GM12873 (cell line): ENCODE measurements at regions not wholly inside any gene's neighbourhood (a gene's known extent, or its start where the extent isn't known, plus 50 kb on each side); places are given as distances from the start of the nearest gene placed in this dataset.

ENCODE experiments used
- CTCF ChIP-seq: IDR thresholded peaks from 2 replicates; pipeline ENCODE4 v1.5.1; 2012; ENCODE audit warnings: low read depth, mild to moderate bottlenecking, moderate library complexity, low read length, control low read depth; ENCODE audit not compliant: insufficient read depth; ENCODE audit errors: missing control alignments

GRCh38 chr17:71115669-71115972, 946.3 kb downstream of the KCNJ2 start:
- TF ChIP-seq CTCF, result no peak

- TF ChIP-seq CTCF, result no peak
Measured at GRCh38 chr17:71117466-71117865, 948.1 kb downstream of the KCNJ2 start.

GRCh38 chr17:71118039-71118438, 948.7 kb downstream of the KCNJ2 start:
- no peak for TF ChIP-seq CTCF

GRCh38 chr17:71127416-71127815, 958.1 kb downstream of the KCNJ2 start:
- TF ChIP-seq CTCF, result no peak

GRCh38 chr17:71142333-71142732, 973.0 kb downstream of the KCNJ2 start:
- no peak for TF ChIP-seq CTCF

GRCh38 chr17:71145486-71145885, 975.3 kb upstream of the SOX9 start:
- no peak for TF ChIP-seq CTCF

- no peak for TF ChIP-seq CTCF
Measured at GRCh38 chr17:71147906-71148305, 972.9 kb upstream of the SOX9 start.

- no peak for TF ChIP-seq CTCF
Measured at GRCh38 chr17:71149607-71150006, 971.2 kb upstream of the SOX9 start.
